Type B pancreatic cell (in vitro differentiated cells): ENCODE measurements at regions not wholly inside any gene's neighbourhood (a gene's known extent, or its start where the extent isn't known, plus 50 kb on each side); places are given as distances from the start of the nearest gene placed in this dataset.

Experiments
- DNase-seq: peaks from one replicate; pipeline ENCODE4 v3.0.0; 2021; ENCODE audit warnings: mixed read lengths; ENCODE audit not compliant: unreplicated experiment; ENCODE audit errors: extremely low spot score
- H3K27ac Mint-ChIP-seq: 2 replicates; pipeline ENCODE4 v1.8.0; 2021; ENCODE audit warnings: mild to moderate bottlenecking, mixed read lengths
- H3K27me3 Mint-ChIP-seq: 2 replicates; pipeline ENCODE4 v1.8.0; 2021; ENCODE audit warnings: mixed read lengths
- H3K36me3 Mint-ChIP-seq: 2 replicates; pipeline ENCODE4 v1.8.0; 2021; ENCODE audit warnings: mixed read lengths
- H3K4me1 Mint-ChIP-seq: one replicate; pipeline ENCODE4 v1.8.0; 2021; ENCODE audit warnings: mixed read lengths; ENCODE audit not compliant: unreplicated experiment
- H3K4me3 Mint-ChIP-seq: 2 replicates; pipeline ENCODE4 v1.8.0; 2021; ENCODE audit warnings: mild to moderate bottlenecking, mixed read lengths
- H3K9me3 Mint-ChIP-seq: 2 replicates; pipeline ENCODE4 v1.8.0; 2021; ENCODE audit warnings: mixed read lengths
- CTCF ChIP-seq: fragments of 200-600 bp; sonication (generic); conservative IDR thresholded peaks from 2 replicates; pipeline ENCODE4 v1.5.0; 2021; ENCODE audit warnings: antibody characterized with exemption, mild to moderate bottlenecking

- no peaks in the 10 kb centered on the region for H3K4me1 Mint-ChIP-seq
- no peak overlapping the region for H3K27ac Mint-ChIP-seq
- no peak for DNase-seq
- no peaks in the 10 kb centered on the region for H3K27me3 Mint-ChIP-seq
- H3K36me3 Mint-ChIP-seq: no peaks in the 10 kb centered on the region
- no peaks in the 10 kb centered on the region for H3K9me3 Mint-ChIP-seq
- no peak overlapping the region for H3K4me3 Mint-ChIP-seq
- TF ChIP-seq CTCF: no peak
Measured at GRCh38 chr2:180368881-180369280, 361.8 kb upstream of the CWC22 start.

GRCh38 chr2:180367815-180368214 is 360.7 kb upstream of the CWC22 start:
- no peaks in the 10 kb centered on the region for H3K4me1 Mint-ChIP-seq
- H3K4me3 Mint-ChIP-seq: no peak overlapping the region
- H3K9me3 Mint-ChIP-seq: no peaks in the 10 kb centered on the region
- no peaks in the 10 kb centered on the region for H3K27me3 Mint-ChIP-seq
- TF ChIP-seq CTCF: no peak
- no peak for DNase-seq
- no peaks in the 10 kb centered on the region for H3K36me3 Mint-ChIP-seq
- no peak overlapping the region for H3K27ac Mint-ChIP-seq

GRCh38 chr2:180366481-180366880 is 359.4 kb upstream of the CWC22 start:
- Mint-ChIP-seq H3K27ac (no peak overlapping the region), H3K36me3 (no peaks in the 10 kb centered on the region), H3K9me3 (no peaks in the 10 kb centered on the region)

GRCh38 chr2:180364719-180365118 is 357.6 kb upstream of the CWC22 start:
- DNase-seq: no peak
- Mint-ChIP-seq H3K4me1 (no peaks in the 10 kb centered on the region), H3K27me3 (no peaks in the 10 kb centered on the region), H3K27ac (no peak overlapping the region), H3K4me3 (no peak overlapping the region), H3K9me3 (no peaks in the 10 kb centered on the region), H3K36me3 (no peaks in the 10 kb centered on the region)
- no peak for TF ChIP-seq CTCF

More at GRCh38 chr2:180366481-180366880, 359.4 kb upstream of the CWC22 start:
- H3K27me3 Mint-ChIP-seq: no peaks in the 10 kb centered on the region
- H3K4me1 Mint-ChIP-seq: no peaks in the 10 kb centered on the region
- no peak for DNase-seq
- H3K4me3 Mint-ChIP-seq: no peak overlapping the region
- TF ChIP-seq CTCF: no peak

- Mint-ChIP-seq H3K27me3 (no peaks in the 10 kb centered on the region), H3K27ac (no peak overlapping the region), H3K4me1 (no peaks in the 10 kb centered on the region), H3K9me3 (no peaks in the 10 kb centered on the region), H3K4me3 (no peak overlapping the region), H3K36me3 (no peaks in the 10 kb centered on the region)
- TF ChIP-seq CTCF: no peak
- DNase-seq: no peak
Measured at GRCh38 chr2:180360283-180360618, 353.2 kb upstream of the CWC22 start.
